ENCODE measurements at regions not wholly inside any gene's neighbourhood (a gene's known extent, or its start where the extent isn't known, plus 50 kb on each side); places are given as distances from the start of the nearest gene placed in this dataset.

GRCh38 chr13:38024431-38024830 is 154.9 kb upstream of the TRPC4 start:
- no peak overlapping the region for H3K4me3 ChIP-seq (ENCODE audit: low read depth, low read length)
- no peak for DNase-seq (ENCODE audit: low read depth)

GRCh38 chr13:38017320-38017719 is 147.7 kb upstream of the TRPC4 start:
- no peak overlapping the region for H3K4me3 ChIP-seq (ENCODE audit: low read depth, low read length)
- TF ChIP-seq CTCF (IDR thresholded peaks at IDR 0.05; ENCODE audit: insufficient read depth, low read length) = no peak
- no peak for DNase-seq (ENCODE audit: low read depth)

More at GRCh38 chr13:38024431-38024830, 154.9 kb upstream of the TRPC4 start:
- no peak for TF ChIP-seq CTCF (IDR thresholded peaks at IDR 0.05; ENCODE audit: insufficient read depth, low read length)

GRCh38 chr13:38013676-38014075 is 144.1 kb upstream of the TRPC4 start:
- TF ChIP-seq CTCF (IDR thresholded peaks at IDR 0.05; ENCODE audit: insufficient read depth, low read length) = no peak
- H3K4me3 ChIP-seq (ENCODE audit: low read depth, low read length) = no peak overlapping the region
- DNase-seq (ENCODE audit: low read depth) = no peak

GRCh38 chr13:38012096-38012495 is 142.5 kb upstream of the TRPC4 start:
- DNase-seq (ENCODE audit: low read depth) = no peak
- TF ChIP-seq CTCF (IDR thresholded peaks at IDR 0.05; ENCODE audit: insufficient read depth, low read length) = no peak
- no peak overlapping the region for H3K4me3 ChIP-seq (ENCODE audit: low read depth, low read length)

- no peak overlapping the region for H3K4me3 ChIP-seq (ENCODE audit: low read depth, low read length)
- TF ChIP-seq CTCF (IDR thresholded peaks at IDR 0.05; ENCODE audit: insufficient read depth, low read length) = no peak
- no peak for DNase-seq (ENCODE audit: low read depth)
Observed at GRCh38 chr13:38008636-38009035, 139.1 kb upstream of the TRPC4 start.

GRCh38 chr13:38002606-38003005 is 133.0 kb upstream of the TRPC4 start:
- H3K4me3 ChIP-seq (ENCODE audit: low read depth, low read length) = no peak overlapping the region
- DNase-seq (ENCODE audit: low read depth) = no peak
- no peak for TF ChIP-seq CTCF (IDR thresholded peaks at IDR 0.05; ENCODE audit: insufficient read depth, low read length)

- no peak for TF ChIP-seq CTCF (IDR thresholded peaks at IDR 0.05; ENCODE audit: insufficient read depth, low read length)
- no peak overlapping the region for H3K4me3 ChIP-seq (ENCODE audit: low read depth, low read length)
- DNase-seq (ENCODE audit: low read depth) = no peak
Observed at GRCh38 chr13:37997641-37998040, 128.1 kb upstream of the TRPC4 start.

Data from fibroblast of the aortic adventitia (primary cell).